HepG2 (cell line): ENCODE measurements at regions not wholly inside any gene's neighbourhood (a gene's known extent, or its start where the extent isn't known, plus 50 kb on each side); places are given as distances from the start of the nearest gene placed in this dataset.

Experiments used
- RXRA ChIP-seq: sonication (generic); formaldehyde crosslinking; IDR thresholded peaks from 2 replicates; pipeline ENCODE4 v1.5.1; 2020; ENCODE audit warnings: missing genetic modification reagents
- TF ChIP-seq, protein P1 (sequence below): IDR thresholded peaks from 2 replicates; pipeline ENCODE4 v1.6.1; 2016; ENCODE audit warnings: low read depth, missing genetic modification reagents, missing compliant biosample characterization
- TF ChIP-seq, protein P2 (sequence below): sonication (generic); formaldehyde crosslinking; IDR thresholded peaks from 2 replicates; pipeline ENCODE4 v1.5.0; 2020; ENCODE audit warnings: mild to moderate bottlenecking, missing genetic modification reagents, borderline replicate concordance
- TF ChIP-seq, protein P3 (sequence below): sonication (generic); formaldehyde crosslinking; IDR thresholded peaks from 2 replicates; pipeline ENCODE4 v1.5.0; 2020; ENCODE audit warnings: missing genetic modification reagents

DNA sequence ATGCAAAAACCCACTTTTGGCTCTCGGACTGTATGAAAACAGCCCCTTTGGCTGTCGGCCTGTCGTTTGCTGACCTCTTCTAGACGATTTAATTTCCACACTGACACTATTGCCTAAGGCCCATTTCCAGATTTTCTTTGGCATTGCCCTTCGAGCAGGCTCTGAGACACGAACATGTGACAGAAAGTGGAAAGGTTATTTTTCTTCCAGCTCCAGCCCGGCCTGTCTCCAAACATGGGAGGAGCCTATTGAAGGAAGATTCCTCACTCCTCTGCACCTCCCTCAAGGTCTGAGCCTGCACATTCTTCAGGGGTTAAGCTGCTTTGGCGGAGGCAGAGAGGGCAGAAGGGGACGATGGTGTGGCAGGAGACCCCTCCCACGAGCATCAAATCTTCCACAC, 85.9 kb upstream of the FOXF1 start (continued):
- TF ChIP-seq, protein P1, sequence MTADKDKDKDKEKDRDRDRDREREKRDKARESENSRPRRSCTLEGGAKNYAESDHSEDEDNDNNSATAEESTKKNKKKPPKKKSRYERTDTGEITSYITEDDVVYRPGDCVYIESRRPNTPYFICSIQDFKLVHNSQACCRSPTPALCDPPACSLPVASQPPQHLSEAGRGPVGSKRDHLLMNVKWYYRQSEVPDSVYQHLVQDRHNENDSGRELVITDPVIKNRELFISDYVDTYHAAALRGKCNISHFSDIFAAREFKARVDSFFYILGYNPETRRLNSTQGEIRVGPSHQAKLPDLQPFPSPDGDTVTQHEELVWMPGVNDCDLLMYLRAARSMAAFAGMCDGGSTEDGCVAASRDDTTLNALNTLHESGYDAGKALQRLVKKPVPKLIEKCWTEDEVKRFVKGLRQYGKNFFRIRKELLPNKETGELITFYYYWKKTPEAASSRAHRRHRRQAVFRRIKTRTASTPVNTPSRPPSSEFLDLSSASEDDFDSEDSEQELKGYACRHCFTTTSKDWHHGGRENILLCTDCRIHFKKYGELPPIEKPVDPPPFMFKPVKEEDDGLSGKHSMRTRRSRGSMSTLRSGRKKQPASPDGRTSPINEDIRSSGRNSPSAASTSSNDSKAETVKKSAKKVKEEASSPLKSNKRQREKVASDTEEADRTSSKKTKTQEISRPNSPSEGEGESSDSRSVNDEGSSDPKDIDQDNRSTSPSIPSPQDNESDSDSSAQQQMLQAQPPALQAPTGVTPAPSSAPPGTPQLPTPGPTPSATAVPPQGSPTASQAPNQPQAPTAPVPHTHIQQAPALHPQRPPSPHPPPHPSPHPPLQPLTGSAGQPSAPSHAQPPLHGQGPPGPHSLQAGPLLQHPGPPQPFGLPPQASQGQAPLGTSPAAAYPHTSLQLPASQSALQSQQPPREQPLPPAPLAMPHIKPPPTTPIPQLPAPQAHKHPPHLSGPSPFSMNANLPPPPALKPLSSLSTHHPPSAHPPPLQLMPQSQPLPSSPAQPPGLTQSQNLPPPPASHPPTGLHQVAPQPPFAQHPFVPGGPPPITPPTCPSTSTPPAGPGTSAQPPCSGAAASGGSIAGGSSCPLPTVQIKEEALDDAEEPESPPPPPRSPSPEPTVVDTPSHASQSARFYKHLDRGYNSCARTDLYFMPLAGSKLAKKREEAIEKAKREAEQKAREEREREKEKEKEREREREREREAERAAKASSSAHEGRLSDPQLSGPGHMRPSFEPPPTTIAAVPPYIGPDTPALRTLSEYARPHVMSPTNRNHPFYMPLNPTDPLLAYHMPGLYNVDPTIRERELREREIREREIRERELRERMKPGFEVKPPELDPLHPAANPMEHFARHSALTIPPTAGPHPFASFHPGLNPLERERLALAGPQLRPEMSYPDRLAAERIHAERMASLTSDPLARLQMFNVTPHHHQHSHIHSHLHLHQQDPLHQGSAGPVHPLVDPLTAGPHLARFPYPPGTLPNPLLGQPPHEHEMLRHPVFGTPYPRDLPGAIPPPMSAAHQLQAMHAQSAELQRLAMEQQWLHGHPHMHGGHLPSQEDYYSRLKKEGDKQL (CRISPR knock-in tag), result no peak
- TF ChIP-seq, protein P2, sequence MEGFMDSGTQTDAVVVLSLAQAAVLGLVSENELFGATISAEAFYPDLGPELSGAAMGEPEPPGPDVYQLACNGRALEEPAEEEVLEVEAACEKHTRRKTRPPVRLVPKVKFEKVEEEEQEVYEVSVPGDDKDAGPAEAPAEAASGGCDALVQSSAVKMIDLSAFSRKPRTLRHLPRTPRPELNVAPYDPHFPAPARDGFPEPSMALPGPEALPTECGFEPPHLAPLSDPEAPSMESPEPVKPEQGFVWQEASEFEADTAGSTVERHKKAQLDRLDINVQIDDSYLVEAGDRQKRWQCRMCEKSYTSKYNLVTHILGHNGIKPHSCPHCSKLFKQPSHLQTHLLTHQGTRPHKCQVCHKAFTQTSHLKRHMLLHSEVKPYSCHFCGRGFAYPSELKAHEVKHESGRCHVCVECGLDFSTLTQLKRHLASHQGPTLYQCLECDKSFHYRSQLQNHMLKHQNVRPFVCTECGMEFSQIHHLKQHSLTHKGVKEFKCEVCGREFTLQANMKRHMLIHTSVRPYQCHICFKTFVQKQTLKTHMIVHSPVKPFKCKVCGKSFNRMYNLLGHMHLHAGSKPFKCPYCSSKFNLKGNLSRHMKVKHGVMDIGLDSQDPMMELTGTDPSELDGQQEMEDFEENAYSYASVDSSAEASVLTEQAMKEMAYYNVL (CRISPR knock-in tag), result no peak
- TF ChIP-seq, protein P3, sequence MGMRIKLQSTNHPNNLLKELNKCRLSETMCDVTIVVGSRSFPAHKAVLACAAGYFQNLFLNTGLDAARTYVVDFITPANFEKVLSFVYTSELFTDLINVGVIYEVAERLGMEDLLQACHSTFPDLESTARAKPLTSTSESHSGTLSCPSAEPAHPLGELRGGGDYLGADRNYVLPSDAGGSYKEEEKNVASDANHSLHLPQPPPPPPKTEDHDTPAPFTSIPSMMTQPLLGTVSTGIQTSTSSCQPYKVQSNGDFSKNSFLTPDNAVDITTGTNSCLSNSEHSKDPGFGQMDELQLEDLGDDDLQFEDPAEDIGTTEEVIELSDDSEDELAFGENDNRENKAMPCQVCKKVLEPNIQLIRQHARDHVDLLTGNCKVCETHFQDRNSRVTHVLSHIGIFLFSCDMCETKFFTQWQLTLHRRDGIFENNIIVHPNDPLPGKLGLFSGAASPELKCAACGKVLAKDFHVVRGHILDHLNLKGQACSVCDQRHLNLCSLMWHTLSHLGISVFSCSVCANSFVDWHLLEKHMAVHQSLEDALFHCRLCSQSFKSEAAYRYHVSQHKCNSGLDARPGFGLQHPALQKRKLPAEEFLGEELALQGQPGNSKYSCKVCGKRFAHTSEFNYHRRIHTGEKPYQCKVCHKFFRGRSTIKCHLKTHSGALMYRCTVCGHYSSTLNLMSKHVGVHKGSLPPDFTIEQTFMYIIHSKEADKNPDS (CRISPR knock-in tag), result no peak
- no peak for TF ChIP-seq RXRA (CRISPR knock-in tag)
